Caco-2 (cell line): ENCODE measurements at regions not wholly inside any gene's neighbourhood (a gene's known extent, or its start where the extent isn't known, plus 50 kb on each side); places are given as distances from the start of the nearest gene placed in this dataset.
A peak's percentile ranks its signal among the peaks of the same experiment; 100 is the strongest.

Experiments
- BruUV-seq: library from RNA; stranded (reverse); fragments of 400-500 nt; replicated peaks from 2 replicates; lab custom pipeline; 2021; lab: Mats Ljungman, UMichigan
- CTCF ChIA-PET: fragments of 300-600 bp; sonication (Branson Sonifier 250); formaldehyde crosslinking; loops from one replicate; lab custom pipeline; 2022; ENCODE audit warnings: antibody characterized with exemption; lab: Charles Lee
- POLR2A ChIA-PET: fragments of 300-600 bp; sonication (Branson Sonifier 250); formaldehyde crosslinking; loops from one replicate; lab custom pipeline; 2022; ENCODE audit warnings: antibody characterized with exemption; lab: Charles Lee
- DNase-seq, 2 experiments: peaks; one replicate each; pipeline versions ENCODE4 v3.0.0 to v3.0.0-alpha.2; 2020 to 2022
- H3K27me3 ChIP-seq: replicated peaks from 2 replicates; pipeline ENCODE4 v1.6.0; 2011; ENCODE audit warnings: low read length; ENCODE audit not compliant: control insufficient read depth, insufficient read depth
- H3K36me3 ChIP-seq: 2 replicates; pipeline ENCODE4 v1.5.1; 2011; ENCODE audit warnings: low read length; ENCODE audit not compliant: control insufficient read depth, insufficient read depth
- H3K4me1 ChIP-seq: fragments of 250-450 bp; sonication (Bioruptor Pico); 2 replicates; pipeline ENCODE4 v1.5.1; 2020; ENCODE audit warnings: mild to moderate bottlenecking
- H3K4me3 ChIP-seq: 2 replicates; pipeline ENCODE4 v1.5.1; 2011; ENCODE audit warnings: low read depth, mild to moderate bottlenecking, control low read depth, low read length
- H3K9me3 ChIP-seq: fragments of 250-450 bp; sonication (Bioruptor Pico); 2 replicates; pipeline ENCODE4 v1.5.1; 2020; ENCODE audit warnings: mild to moderate bottlenecking, moderate library complexity
- H3K27ac Mint-ChIP-seq: one replicate; pipeline ENCODE4 v1.8.0; 2022; ENCODE audit warnings: mixed read lengths; ENCODE audit not compliant: unreplicated experiment
- H3K27me3 Mint-ChIP-seq: one replicate; pipeline ENCODE4 v1.8.0; 2022; ENCODE audit warnings: mixed read lengths; ENCODE audit not compliant: insufficient read depth, unreplicated experiment
- H3K36me3 Mint-ChIP-seq: one replicate; pipeline ENCODE4 v1.8.0; 2022; ENCODE audit warnings: mild to moderate bottlenecking, mixed read lengths; ENCODE audit not compliant: insufficient read depth, unreplicated experiment
- H3K4me1 Mint-ChIP-seq: one replicate; pipeline ENCODE4 v1.8.0; 2022; ENCODE audit warnings: low read depth, mixed read lengths; ENCODE audit not compliant: unreplicated experiment
- H3K4me3 Mint-ChIP-seq: one replicate; pipeline ENCODE4 v1.8.0; 2022; ENCODE audit warnings: mild to moderate bottlenecking, moderate library complexity, mixed read lengths; ENCODE audit not compliant: unreplicated experiment
- H3K9me3 Mint-ChIP-seq: one replicate; pipeline ENCODE4 v1.8.0; 2022; ENCODE audit warnings: mixed read lengths; ENCODE audit not compliant: unreplicated experiment
- CTCF ChIP-seq, 2 experiments: fragments of 200-600 bp in 1 of 2; IDR thresholded peaks; 1 replicate in 1 of 2; 2 replicates in 1 of 2; pipeline versions ENCODE4 v1.5.1 to v1.8.0; 2011 to 2022; ENCODE audit warnings: antibody characterized with exemption in 1 of 2, control low read depth in 1 of 2, inconsistent platforms in 1 of 2, low read depth in 1 of 2, low read length in 1 of 2, mild to moderate bottlenecking in 1 of 2, moderate library complexity in 1 of 2; ENCODE audit not compliant: insufficient read depth in 1 of 2, severe bottlenecking in 1 of 2, unreplicated experiment in 1 of 2
- intact Hi-C: fragments of 100-400 bp; cut with micrococcal nuclease; formaldehyde crosslinking; loops from one replicate; pipeline ENCODE4 v1.10.0; 2022; ENCODE audit not compliant: unreplicated experiment

GRCh38 chr5:9784231-9784630 is 154.1 kb upstream of the TAS2R1 start:
- no peaks in the 10 kb centered on the region for H3K36me3 ChIP-seq
- Mint-ChIP-seq H3K27ac (no peak overlapping the region), H3K9me3 (peaks cover 6% of the 10 kb centered on the region), H3K36me3 (peaks cover 5% of the 10 kb centered on the region), H3K27me3 (no peaks in the 10 kb centered on the region), H3K4me3 (no peak overlapping the region), H3K4me1 (peaks cover 29% of the 10 kb centered on the region)
- POLR2A ChIA-PET = no interaction called here
- CTCF ChIA-PET = no interaction called here
- H3K4me3 ChIP-seq = no peak overlapping the region
- intact Hi-C loops = no loop called here
- H3K4me1 ChIP-seq = peaks cover 31% of the 10 kb centered on the region
- no TSS peak for BruUV-seq
- no peaks in the 10 kb centered on the region for H3K27me3 ChIP-seq
- DNase-seq = no peak
- H3K9me3 ChIP-seq = no peaks in the 10 kb centered on the region; the same call in 1 of the 2 replicates
- no peak for TF ChIP-seq CTCF (IDR thresholded peaks at IDR 0.05; ENCODE audit: insufficient read depth in 1 of 2, low read depth in 1 of 2, low read length in 1 of 2, severe bottlenecking in 1 of 2, unreplicated experiment in 1 of 2)

- ChIA-PET CTCF (interaction anchor here (1.0 to 1.2 kb wide), 2 partner anchors 51 to 450 kb away, joined by 3 to 4 read pairs; no protein-coding TSS in a partner anchor), POLR2A (interaction anchor here (0.7 kb wide), 1 partner anchor 49 kb away, joined by 4 read pairs; no protein-coding TSS in a partner anchor)
- Histone ChIP-seq H3K4me3 (no peak overlapping the region), H3K36me3 (no peaks in the 10 kb centered on the region), H3K27me3 (no peaks in the 10 kb centered on the region), H3K9me3 (no peaks in the 10 kb centered on the region; the same call in none of the 2 replicates), H3K4me1 (peaks cover 26% of the 10 kb centered on the region)
- H3K4me3 Mint-ChIP-seq = peak overlapping the region; percentile 42
- peak overlapping the region; percentile 67 for H3K27ac Mint-ChIP-seq
- peak; percentile 70 to 73 for DNase-seq
- no peaks in the 10 kb centered on the region for H3K27me3 Mint-ChIP-seq
- intact Hi-C loops = loop anchor here (2.0 kb wide), 1 partner anchor 48 kb away; no protein-coding TSS in a partner anchor
- BruUV-seq = no TSS peak
- peaks cover 5% of the 10 kb centered on the region for H3K36me3 Mint-ChIP-seq
- no peak for TF ChIP-seq CTCF (IDR thresholded peaks at IDR 0.05; ENCODE audit: insufficient read depth in 1 of 2, low read depth in 1 of 2, low read length in 1 of 2, severe bottlenecking in 1 of 2, unreplicated experiment in 1 of 2)
- peaks cover 6% of the 10 kb centered on the region for H3K9me3 Mint-ChIP-seq
- H3K4me1 Mint-ChIP-seq = peaks cover 26% of the 10 kb centered on the region
Observed at GRCh38 chr5:9782826-9783560, 152.8 kb upstream of the TAS2R1 start.

GRCh38 chr5:9781890-9782289 is 151.7 kb upstream of the TAS2R1 start:
- H3K9me3 Mint-ChIP-seq = peaks cover 6% of the 10 kb centered on the region
- TF ChIP-seq CTCF (IDR thresholded peaks at IDR 0.05; ENCODE audit: insufficient read depth in 1 of 2, low read depth in 1 of 2, low read length in 1 of 2, severe bottlenecking in 1 of 2, unreplicated experiment in 1 of 2) = no peak
- Histone ChIP-seq H3K27me3 (no peaks in the 10 kb centered on the region), H3K4me3 (no peak overlapping the region), H3K4me1 (peaks cover 20% of the 10 kb centered on the region), H3K9me3 (no peaks in the 10 kb centered on the region; the same call in 1 of the 2 replicates), H3K36me3 (no peaks in the 10 kb centered on the region)
- H3K4me1 Mint-ChIP-seq = peaks cover 18% of the 10 kb centered on the region
- no peaks in the 10 kb centered on the region for H3K27me3 Mint-ChIP-seq
- peaks cover 5% of the 10 kb centered on the region for H3K36me3 Mint-ChIP-seq
- H3K4me3 Mint-ChIP-seq = no peak overlapping the region
- peak overlapping the region; percentile 62 for H3K27ac Mint-ChIP-seq
- intact Hi-C loops = loop anchor here (2.0 kb wide), 1 partner anchor 49 kb away; no protein-coding TSS in a partner anchor
- no peak for DNase-seq
- POLR2A ChIA-PET = no interaction called here
- BruUV-seq = no TSS peak
- CTCF ChIA-PET = no interaction called here
